Hepatocyte (in vitro differentiated cells): ENCODE measurements at regions not wholly inside any gene's neighbourhood (a gene's known extent, or its start where the extent isn't known, plus 50 kb on each side); places are given as distances from the start of the nearest gene placed in this dataset.

Experiments
- DNase-seq: peaks from one replicate; pipeline ENCODE4 v3.0.0-alpha.2; 2016; ENCODE audit warnings: low spot score
- H2AFZ ChIP-seq: fragments of 200-600 bp; sonication (generic); 2 replicates; pipeline ENCODE4 v1.6.0; 2016; ENCODE audit warnings: antibody characterized with exemption, mild to moderate bottlenecking
- H3K27ac ChIP-seq: fragments of 200-600 bp; sonication (generic); 2 replicates; pipeline ENCODE4 v1.5.1; 2016; ENCODE audit warnings: mild to moderate bottlenecking
- H3K27me3 ChIP-seq: fragments of 200-600 bp; sonication (generic); 2 replicates; pipeline ENCODE4 v1.6.1; 2016
- H3K36me3 ChIP-seq: fragments of 200-600 bp; sonication (generic); replicated peaks from 2 replicates; pipeline ENCODE4 v1.5.1; 2016; ENCODE audit warnings: low read depth; ENCODE audit not compliant: insufficient read depth
- H3K4me1 ChIP-seq: fragments of 200-600 bp; sonication (generic); 2 replicates; pipeline ENCODE4 v1.5.1; 2016; ENCODE audit warnings: mild to moderate bottlenecking, moderate library complexity; ENCODE audit not compliant: insufficient read depth
- H3K4me2 ChIP-seq: fragments of 200-600 bp; sonication (generic); 2 replicates; pipeline ENCODE4 v1.6.0; 2016
- H3K4me3 ChIP-seq: fragments of 200-600 bp; sonication (generic); 2 replicates; pipeline ENCODE4 v1.5.1; 2016; ENCODE audit warnings: mild to moderate bottlenecking
- H3K79me2 ChIP-seq: fragments of 200-600 bp; sonication (generic); 2 replicates; pipeline ENCODE4 v1.6.0; 2017; ENCODE audit warnings: mild to moderate bottlenecking
- H3K9me2 ChIP-seq: fragments of 200-600 bp; sonication (generic); replicated peaks from 2 replicates; pipeline ENCODE4 v1.6.0; 2017; ENCODE audit warnings: mild to moderate bottlenecking; ENCODE audit not compliant: insufficient read depth
- H3K9me3 ChIP-seq: fragments of 200-600 bp; sonication (generic); 2 replicates; pipeline ENCODE4 v1.5.1; 2016; ENCODE audit warnings: low read depth, mild to moderate bottlenecking
- H4K20me1 ChIP-seq: fragments of 200-600 bp; sonication (generic); 2 replicates; pipeline ENCODE4 v1.6.0; 2016; ENCODE audit warnings: mild to moderate bottlenecking; ENCODE audit not compliant: insufficient read depth, poor library complexity, severe bottlenecking
- CTCF ChIP-seq: fragments of 200-600 bp; sonication (generic); IDR thresholded peaks from 2 replicates; pipeline ENCODE4 v1.5.1; 2016; ENCODE audit warnings: antibody characterized with exemption, mild to moderate bottlenecking; ENCODE audit not compliant: poor library complexity
- EZH2 ChIP-seq: fragments of 200-600 bp; sonication (generic); IDR thresholded peaks from 2 replicates; pipeline ENCODE4 v1.6.1; 2016; ENCODE audit warnings: antibody characterized with exemption, mild to moderate bottlenecking, borderline replicate concordance
- EZH2phosphoT487 ChIP-seq: fragments of 200-600 bp; sonication (generic); IDR thresholded peaks from one replicate; pipeline ENCODE4 v1.6.1; 2018; ENCODE audit warnings: antibody characterized with exemption, mild to moderate bottlenecking, low read depth, moderate library complexity; ENCODE audit not compliant: unreplicated experiment, severe bottlenecking
- WGBS: methylation state at CpG from one replicate; pipeline ENCODE4 v1.1.6; 2016; ENCODE audit warnings: low lambda C conversion rate; ENCODE audit errors: missing lambda C conversion rate; 5-methylcytosine and 5-hydroxymethylcytosine counted together

GRCh38 chr7:118671149-118671548 lies 446.6 kb downstream of the ANKRD7 start:
- Histone ChIP-seq H3K79me2 (no peaks in the 10 kb centered on the region), H3K4me1 (no peaks in the 10 kb centered on the region), H3K27ac (no peak overlapping the region), H3K4me2 (no peak overlapping the region), H4K20me1 (no peaks in the 10 kb centered on the region), H2AFZ (no peak overlapping the region), H3K9me2 (no peaks in the 10 kb centered on the region), H3K9me3 (no peaks in the 10 kb centered on the region), H3K27me3 (no peaks in the 10 kb centered on the region), H3K4me3 (no peak overlapping the region), H3K36me3 (no peaks in the 10 kb centered on the region)
- WGBS: 67% methylated on average over 4 of the region's 4 CpGs
- no peak for TF ChIP-seq EZH2
- TF ChIP-seq CTCF: no peak
- no peak for TF ChIP-seq EZH2phosphoT487
- DNase-seq: no peak

- TF ChIP-seq EZH2 (no peak), CTCF (no peak), EZH2phosphoT487 (no peak)
- H3K27me3 ChIP-seq: no peaks in the 10 kb centered on the region
- H3K4me1 ChIP-seq: no peaks in the 10 kb centered on the region
- no peaks in the 10 kb centered on the region for H3K9me3 ChIP-seq
- no peaks in the 10 kb centered on the region for H4K20me1 ChIP-seq
- no peak overlapping the region for H3K4me3 ChIP-seq
- H3K4me2 ChIP-seq: no peak overlapping the region
- H3K27ac ChIP-seq: no peak overlapping the region
- no peak overlapping the region for H2AFZ ChIP-seq
- H3K79me2 ChIP-seq: no peaks in the 10 kb centered on the region
- H3K36me3 ChIP-seq: no peaks in the 10 kb centered on the region
- DNase-seq: no peak
- H3K9me2 ChIP-seq: no peaks in the 10 kb centered on the region
These were observed 460.3 kb downstream of the ANKRD7 start for GRCh38 chr7:118684796-118685195.

GRCh38 chr7:118689403-118689802 lies 464.9 kb downstream of the ANKRD7 start:
- no peaks in the 10 kb centered on the region for H4K20me1 ChIP-seq
- no peak overlapping the region for H3K4me3 ChIP-seq
- H3K9me3 ChIP-seq: no peaks in the 10 kb centered on the region
- H3K27ac ChIP-seq: no peak overlapping the region
- 97% methylated on average over 18 of the region's 18 CpGs for WGBS
- no peaks in the 10 kb centered on the region for H3K9me2 ChIP-seq
- no peak for DNase-seq
- H3K4me1 ChIP-seq: no peaks in the 10 kb centered on the region
- H3K36me3 ChIP-seq: no peaks in the 10 kb centered on the region
- H3K4me2 ChIP-seq: no peak overlapping the region
- H2AFZ ChIP-seq: no peak overlapping the region
- no peaks in the 10 kb centered on the region for H3K27me3 ChIP-seq
- no peaks in the 10 kb centered on the region for H3K79me2 ChIP-seq
- TF ChIP-seq EZH2phosphoT487 (no peak), EZH2 (no peak), CTCF (no peak)

- no peaks in the 10 kb centered on the region for H3K36me3 ChIP-seq
- no peak overlapping the region for H3K4me2 ChIP-seq
- H3K4me1 ChIP-seq: no peaks in the 10 kb centered on the region
- no peaks in the 10 kb centered on the region for H3K9me3 ChIP-seq
- H3K4me3 ChIP-seq: no peak overlapping the region
- H3K79me2 ChIP-seq: no peaks in the 10 kb centered on the region
- H3K27ac ChIP-seq: no peak overlapping the region
- no peak overlapping the region for H2AFZ ChIP-seq
- TF ChIP-seq CTCF: no peak
- TF ChIP-seq EZH2phosphoT487: no peak
- no peak for TF ChIP-seq EZH2
- no peaks in the 10 kb centered on the region for H4K20me1 ChIP-seq
- no peak for DNase-seq
- H3K27me3 ChIP-seq: no peaks in the 10 kb centered on the region
- 96% methylated on average over 2 of the region's 2 CpGs for WGBS
- no peaks in the 10 kb centered on the region for H3K9me2 ChIP-seq
These were observed 472.4 kb downstream of the ANKRD7 start for GRCh38 chr7:118696879-118697278.
